Neuronal stem cell (in vitro differentiated cells): ENCODE measurements at regions not wholly inside any gene's neighbourhood (a gene's known extent, or its start where the extent isn't known, plus 50 kb on each side); places are given as distances from the start of the nearest gene placed in this dataset.

ENCODE experiments used
- DNase-seq: peaks from one replicate; pipeline ENCODE4 v3.0.0-alpha.2; 2013; ENCODE audit warnings: low spot score
- H2AFZ ChIP-seq: one replicate; pipeline ENCODE4 v1.6.1; 2013; ENCODE audit warnings: mild to moderate bottlenecking, low read length, inconsistent platforms
- H2AK5ac ChIP-seq: 2 replicates; pipeline ENCODE4 v1.6.1; 2013; ENCODE audit warnings: low read depth, mild to moderate bottlenecking, inconsistent platforms, low read length, moderate library complexity, mixed read lengths
- H2BK120ac ChIP-seq: 2 replicates; pipeline ENCODE4 v1.6.1; 2013; ENCODE audit warnings: low read depth, mild to moderate bottlenecking, inconsistent platforms, low read length, moderate library complexity, mixed read lengths
- H2BK12ac ChIP-seq: one replicate; pipeline ENCODE4 v1.6.1; 2013; ENCODE audit warnings: low read length, inconsistent platforms
- H2BK15ac ChIP-seq: 2 replicates; pipeline ENCODE4 v1.6.1; 2013; ENCODE audit warnings: mild to moderate bottlenecking, low read length, inconsistent platforms, mixed read lengths
- H2BK5ac ChIP-seq: one replicate; pipeline ENCODE4 v1.6.1; 2013; ENCODE audit warnings: inconsistent platforms, mild to moderate bottlenecking, low read length, moderate library complexity
- H3K14ac ChIP-seq: one replicate; pipeline ENCODE4 v1.6.1; 2013; ENCODE audit warnings: low read length, inconsistent platforms
- H3K18ac ChIP-seq: 2 replicates; pipeline ENCODE4 v1.6.1; 2013; ENCODE audit warnings: low read length, inconsistent platforms
- H3K23ac ChIP-seq: 2 replicates; pipeline ENCODE4 v1.6.1; 2013; ENCODE audit warnings: low read depth, mild to moderate bottlenecking, mixed read lengths, low read length, inconsistent platforms; ENCODE audit not compliant: poor library complexity
- H3K27ac ChIP-seq: replicated peaks from 3 replicates; pipeline ENCODE4 v1.5.1; 2013; ENCODE audit warnings: low read length, inconsistent platforms
- H3K27me3 ChIP-seq, 3 experiments: 2 replicates each; pipeline ENCODE4 v1.6.1; 2013; ENCODE audit warnings: low read length in 3 of 3, mild to moderate bottlenecking in 2 of 3, inconsistent platforms in 1 of 3, low read depth in 1 of 3, mixed read lengths in 1 of 3, moderate library complexity in 1 of 3; ENCODE audit not compliant: control insufficient read depth in 3 of 3, insufficient read depth in 3 of 3
- H3K36me3 ChIP-seq, 2 donors: replicated peaks in 1 of 2; 2 replicates each; pipeline ENCODE4 v1.6.1; 2013; ENCODE audit warnings: low read length in 2 of 2; ENCODE audit not compliant: control insufficient read depth in 2 of 2, insufficient read depth in 2 of 2
- H3K4ac ChIP-seq: 2 replicates; pipeline ENCODE4 v1.6.1; 2013; ENCODE audit warnings: inconsistent platforms, mild to moderate bottlenecking, low read length, moderate library complexity
- H3K4me1 ChIP-seq, 2 donors: 1 replicate in 1 of 2; 2 replicates in 1 of 2; pipeline ENCODE4 v1.6.1; 2013; ENCODE audit warnings: low read length in 2 of 2, low read depth in 1 of 2; ENCODE audit not compliant: control insufficient read depth in 2 of 2, insufficient read depth in 1 of 2
- H3K4me2 ChIP-seq: one replicate; pipeline ENCODE4 v1.6.1; 2013; ENCODE audit warnings: mild to moderate bottlenecking, low read length, inconsistent platforms; ENCODE audit not compliant: insufficient read depth, poor library complexity, severe bottlenecking
- H3K4me3 ChIP-seq, 2 donors: 2 replicates each; pipeline ENCODE4 v1.5.1; 2013; ENCODE audit warnings: low read length in 2 of 2, mild to moderate bottlenecking in 2 of 2, inconsistent platforms in 1 of 2, moderate library complexity in 1 of 2
- H3K79me1 ChIP-seq: one replicate; pipeline ENCODE4 v1.6.1; 2013; ENCODE audit warnings: low read depth, mild to moderate bottlenecking, inconsistent platforms, low read length, moderate library complexity
- H3K9ac ChIP-seq: one replicate; pipeline ENCODE4 v1.6.1; 2013; ENCODE audit warnings: mild to moderate bottlenecking, low read depth, low read length, inconsistent platforms; ENCODE audit not compliant: poor library complexity
- H3K9me3 ChIP-seq, 2 donors: replicated peaks in 1 of 2; 2 replicates each; pipeline versions ENCODE3 to v1.6.1; 2013; ENCODE audit warnings: low read length in 2 of 2, mild to moderate bottlenecking in 2 of 2, inconsistent platforms in 1 of 2, low read depth in 1 of 2, mixed read lengths in 1 of 2, moderate library complexity in 1 of 2; ENCODE audit not compliant: control insufficient read depth in 2 of 2, insufficient read depth in 1 of 2
- H4K8ac ChIP-seq: one replicate; pipeline ENCODE4 v1.6.1; 2013; ENCODE audit warnings: low read depth, mild to moderate bottlenecking, inconsistent platforms, low read length, moderate library complexity
- H4K91ac ChIP-seq: one replicate; pipeline ENCODE4 v1.6.1; 2013; ENCODE audit warnings: low read length, low read depth, mild to moderate bottlenecking, inconsistent platforms; ENCODE audit not compliant: poor library complexity
- WGBS, 2 donors: extraction: QIAGEN DNeasy Blood & Tissue Kit; methylation state at CpG; one replicate each; pipeline ENCODE4 v1.1.7; 2013; ENCODE audit warnings: missing lambda C conversion rate in 2 of 2, mixed read lengths in 1 of 2; ENCODE audit not compliant: insufficient read length in 2 of 2, insufficient replicate concordance in 1 of 2; ENCODE audit errors: extremely low coverage in 2 of 2; 5-methylcytosine and 5-hydroxymethylcytosine counted together

DNA sequence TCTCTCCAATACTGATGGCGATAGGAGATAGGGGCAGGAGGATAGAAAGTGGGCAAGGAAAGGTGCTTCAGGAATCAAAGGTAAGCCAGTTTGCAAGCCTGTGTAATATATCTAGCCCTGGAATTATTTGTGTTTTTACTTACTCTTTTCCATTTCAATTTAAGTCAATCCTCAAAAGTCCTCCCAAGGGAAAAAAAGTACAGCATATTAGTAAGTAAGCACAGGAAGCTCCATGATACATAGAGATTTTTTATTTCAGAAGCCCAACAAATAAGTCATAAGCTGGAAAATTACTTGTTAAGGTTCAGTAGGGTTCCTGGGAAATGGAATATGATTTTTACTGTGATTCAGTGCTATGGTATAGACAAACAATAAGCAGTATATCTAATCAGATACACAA, 337.7 kb upstream of the DUSP10 start:
- H3K4me2 ChIP-seq, result no peak overlapping the region
- H3K23ac ChIP-seq, result no peak overlapping the region
- no peak overlapping the region for H3K9ac ChIP-seq
- H3K14ac ChIP-seq, result no peak overlapping the region
- no peak overlapping the region for H4K91ac ChIP-seq
- WGBS, 2 donors, result no CpG with 5 or more reads among the region's 1 CpG
- no peaks in the 10 kb centered on the region for H3K9me3 ChIP-seq
- no peak for DNase-seq
- H2AFZ ChIP-seq, result no peak overlapping the region
- no peak overlapping the region for H3K4ac ChIP-seq
- no peaks in the 10 kb centered on the region for H3K79me1 ChIP-seq
- H2BK5ac ChIP-seq, result no peak overlapping the region
- H2BK12ac ChIP-seq, result no peak overlapping the region
- H3K4me1 ChIP-seq, result no peaks in the 10 kb centered on the region
- no peak overlapping the region for H4K8ac ChIP-seq
- no peaks in the 10 kb centered on the region for H3K36me3 ChIP-seq
- no peak overlapping the region for H3K27ac ChIP-seq
- no peak overlapping the region for H2BK120ac ChIP-seq
- no peaks in the 10 kb centered on the region for H3K27me3 ChIP-seq
- H3K4me3 ChIP-seq, result no peak overlapping the region
- H3K18ac ChIP-seq, result no peak overlapping the region
- H2BK15ac ChIP-seq, result no peak overlapping the region
- H2AK5ac ChIP-seq, result no peak overlapping the region

DNA sequence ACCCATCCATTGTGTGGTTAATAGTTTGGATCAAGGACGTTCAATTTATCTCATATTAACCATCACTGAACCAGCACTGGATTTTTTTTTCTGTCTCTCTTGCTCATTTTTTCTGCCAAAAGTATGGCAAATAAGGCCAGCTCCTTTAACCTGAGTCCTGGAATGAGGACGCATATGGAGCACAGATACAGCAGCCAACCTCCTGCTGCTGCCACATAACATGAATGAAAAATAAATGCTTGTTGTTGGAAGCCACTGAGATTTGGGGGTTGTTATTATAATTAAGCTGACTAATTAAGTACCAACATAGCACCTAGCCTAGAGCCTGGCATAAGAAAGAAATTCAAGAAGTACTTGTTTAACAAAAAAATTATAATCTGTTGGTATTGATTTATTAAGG, 335.3 kb upstream of the DUSP10 start:
- no peaks in the 10 kb centered on the region for H3K9me3 ChIP-seq
- no peak overlapping the region for H4K8ac ChIP-seq
- H3K27ac ChIP-seq, result no peak overlapping the region
- no peak overlapping the region for H2BK12ac ChIP-seq
- no peak overlapping the region for H3K4ac ChIP-seq
- H2BK5ac ChIP-seq, result no peak overlapping the region
- H2AFZ ChIP-seq, result no peak overlapping the region
- no peaks in the 10 kb centered on the region for H3K27me3 ChIP-seq
- H3K18ac ChIP-seq, result no peak overlapping the region
- no peak overlapping the region for H2BK15ac ChIP-seq
- H3K4me3 ChIP-seq, result no peak overlapping the region
- H3K4me1 ChIP-seq, result no peaks in the 10 kb centered on the region
- no peak overlapping the region for H2BK120ac ChIP-seq
- no CpG with 5 or more reads among the region's 2 CpGs for WGBS, 2 donors
- no peaks in the 10 kb centered on the region for H3K36me3 ChIP-seq
- no peak overlapping the region for H3K23ac ChIP-seq
- H3K79me1 ChIP-seq, result no peaks in the 10 kb centered on the region
- H4K91ac ChIP-seq, result no peak overlapping the region
- no peak overlapping the region for H3K14ac ChIP-seq
- no peak for DNase-seq
- no peak overlapping the region for H3K9ac ChIP-seq
- H2AK5ac ChIP-seq, result no peak overlapping the region
- no peak overlapping the region for H3K4me2 ChIP-seq

DNA sequence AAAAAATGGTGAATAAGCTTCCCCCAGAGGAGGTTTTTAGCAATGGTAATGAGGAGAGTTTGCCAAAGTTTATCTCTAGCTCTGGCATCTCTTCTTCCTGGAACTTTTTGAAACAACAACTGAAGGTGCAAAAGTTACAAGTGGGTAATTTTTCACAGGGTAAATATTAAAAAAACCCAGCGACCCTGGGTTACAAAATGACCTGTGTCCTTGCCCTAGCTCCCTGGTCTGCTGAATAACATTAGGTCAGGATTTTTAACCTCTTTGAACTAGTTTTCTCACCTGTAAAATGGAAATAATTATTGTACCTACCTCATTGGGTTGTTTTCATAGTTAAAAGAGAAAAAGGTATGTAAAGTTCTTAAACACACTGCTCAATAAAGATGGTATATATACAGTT, 332.4 kb upstream of the DUSP10 start:
- Histone ChIP-seq H3K23ac (no peak overlapping the region), H3K79me1 (no peaks in the 10 kb centered on the region), H2AFZ (no peak overlapping the region), H3K4ac (no peak overlapping the region), H3K9ac (no peak overlapping the region), H2BK12ac (no peak overlapping the region), H3K9me3 (no peaks in the 10 kb centered on the region), H3K4me1 (no peaks in the 10 kb centered on the region), H2AK5ac (no peak overlapping the region), H2BK120ac (no peak overlapping the region), H3K27ac (no peak overlapping the region), H3K4me2 (no peak overlapping the region), H3K36me3 (no peaks in the 10 kb centered on the region), H2BK5ac (no peak overlapping the region), H3K18ac (no peak overlapping the region), H2BK15ac (no peak overlapping the region), H4K91ac (no peak overlapping the region), H4K8ac (no peak overlapping the region), H3K4me3 (no peak overlapping the region), H3K27me3 (no peaks in the 10 kb centered on the region), H3K14ac (no peak overlapping the region)
- DNase-seq, result no peak
- WGBS, 2 donors, result no CpG with 5 or more reads among the region's 1 CpG

- H4K91ac ChIP-seq, result no peak overlapping the region
- no CpG with 5 or more reads among the region's 2 CpGs for WGBS, 2 donors
- H2BK12ac ChIP-seq, result no peak overlapping the region
- no peak overlapping the region for H4K8ac ChIP-seq
- H2AFZ ChIP-seq, result no peak overlapping the region
- DNase-seq, result no peak
- no peak overlapping the region for H3K4ac ChIP-seq
- no peak overlapping the region for H3K27ac ChIP-seq
- no peak overlapping the region for H3K9ac ChIP-seq
- no peaks in the 10 kb centered on the region for H3K36me3 ChIP-seq
- no peak overlapping the region for H2AK5ac ChIP-seq
- no peaks in the 10 kb centered on the region for H3K4me1 ChIP-seq
- no peaks in the 10 kb centered on the region for H3K9me3 ChIP-seq
- no peaks in the 10 kb centered on the region for H3K79me1 ChIP-seq
- no peaks in the 10 kb centered on the region for H3K27me3 ChIP-seq
- no peak overlapping the region for H3K14ac ChIP-seq
- H3K23ac ChIP-seq, result no peak overlapping the region
- H2BK5ac ChIP-seq, result no peak overlapping the region
- no peak overlapping the region for H2BK120ac ChIP-seq
- no peak overlapping the region for H2BK15ac ChIP-seq
- no peak overlapping the region for H3K4me3 ChIP-seq
- no peak overlapping the region for H3K4me2 ChIP-seq
- no peak overlapping the region for H3K18ac ChIP-seq
These were observed 331.6 kb upstream of the DUSP10 start for GRCh38 chr1:222073307-222073995.
